Neural cell (in vitro differentiated cells): ENCODE measurements at regions not wholly inside any gene's neighbourhood (a gene's known extent, or its start where the extent isn't known, plus 50 kb on each side); places are given as distances from the start of the nearest gene placed in this dataset.

Experiments used
- H2AFZ ChIP-seq: fragments of 200-600, 300-800 bp; sonication (generic), shearing (Covaris generic); 2 replicates; pipeline ENCODE4 v1.6.0; 2014; ENCODE audit warnings: low read depth, mild to moderate bottlenecking, antibody characterized with exemption, low read length, moderate library complexity
- H3F3A ChIP-seq: fragments of 200-600 bp; shearing (Covaris generic); 2 replicates; pipeline ENCODE4 v1.6.1; 2016; ENCODE audit warnings: mild to moderate bottlenecking, moderate library complexity, mixed read lengths, antibody characterized with exemption, low read length; ENCODE audit not compliant: insufficient read depth, poor library complexity, severe bottlenecking
- H3K27ac ChIP-seq: fragments of 200-600, 300-800 bp; sonication (generic), shearing (Covaris generic); 2 replicates; pipeline ENCODE4 v1.5.1; 2014; ENCODE audit warnings: mild to moderate bottlenecking, low read length, moderate library complexity
- H3K27me3 ChIP-seq: fragments of 300-800, 200-600 bp; sonication (generic), shearing (Covaris generic); 2 replicates; pipeline ENCODE4 v1.6.0; 2014; ENCODE audit warnings: mild to moderate bottlenecking, low read depth, low read length, moderate library complexity; ENCODE audit not compliant: insufficient read depth
- H3K36me3 ChIP-seq: fragments of 300-800, 200-600 bp; sonication (generic), shearing (Covaris generic); 2 replicates; pipeline ENCODE4 v1.5.1; 2014; ENCODE audit warnings: mild to moderate bottlenecking, antibody characterized with exemption, low read length, moderate library complexity; ENCODE audit not compliant: insufficient read depth
- H3K4me2 ChIP-seq: fragments of 300-800, 200-600 bp; sonication (generic), shearing (Covaris generic); 2 replicates; pipeline ENCODE4 v1.6.0; 2014; ENCODE audit warnings: mild to moderate bottlenecking, low read length
- H3K4me3 ChIP-seq: fragments of 300-800, 200-600 bp; sonication (generic), shearing (Covaris generic); 2 replicates; pipeline ENCODE4 v1.5.1; 2014; ENCODE audit warnings: mild to moderate bottlenecking, low read length, moderate library complexity
- H3K79me2 ChIP-seq: fragments of 200-600 bp; shearing (Covaris generic); replicated peaks from 2 replicates; pipeline ENCODE4 v1.6.0; 2014; ENCODE audit warnings: mild to moderate bottlenecking, low read length, moderate library complexity; ENCODE audit not compliant: insufficient read depth
- H3K9ac ChIP-seq: fragments of 300-800, 200-600 bp; sonication (generic), shearing (Covaris generic); 2 replicates; pipeline ENCODE4 v1.6.1; 2016; ENCODE audit warnings: mild to moderate bottlenecking, low read length, mixed read lengths
- H3K9me2 ChIP-seq: fragments of 200-600 bp; shearing (Covaris generic); 2 replicates; pipeline ENCODE4 v1.6.1; 2016; ENCODE audit warnings: mild to moderate bottlenecking, low read length, mixed read lengths; ENCODE audit not compliant: insufficient read depth
- H3K9me3 ChIP-seq: fragments of 200-600, 300-800 bp; sonication (generic), shearing (Covaris generic); 2 replicates; pipeline ENCODE4 v1.6.1; 2016; ENCODE audit warnings: mild to moderate bottlenecking, mixed run types, low read length, moderate library complexity, mixed read lengths
- H4K20me1 ChIP-seq: fragments of 200-600 bp; shearing (Covaris generic); 2 replicates; pipeline ENCODE4 v1.6.1; 2016; ENCODE audit warnings: mild to moderate bottlenecking, mixed run types; ENCODE audit not compliant: insufficient read depth
- CTCF ChIP-seq: fragments of 450-650 bp; IDR thresholded peaks from 2 replicates; pipeline ENCODE4 v1.5.1; 2014; ENCODE audit warnings: antibody characterized with exemption, mild to moderate bottlenecking, moderate library complexity; ENCODE audit not compliant: poor library complexity, severe bottlenecking
- EP300 ChIP-seq: fragments of 450-650 bp; conservative IDR thresholded peaks from 2 replicates; pipeline ENCODE4 v1.6.1; 2014; ENCODE audit warnings: antibody characterized with exemption, mild to moderate bottlenecking, moderate library complexity; ENCODE audit not compliant: poor library complexity, severe bottlenecking
- EZH2 ChIP-seq: fragments of 200-600, 300-800 bp; shearing (Covaris generic), sonication (generic); IDR thresholded peaks from 2 replicates; pipeline ENCODE4 v1.6.1; 2014; ENCODE audit warnings: antibody characterized with exemption, low read length, borderline replicate concordance, mild to moderate bottlenecking; ENCODE audit not compliant: insufficient read depth, poor library complexity, severe bottlenecking
- MXI1 ChIP-seq: fragments of 450-650 bp; conservative IDR thresholded peaks from 2 replicates; pipeline ENCODE4 v1.6.1; 2014; ENCODE audit warnings: antibody characterized with exemption, mild to moderate bottlenecking; ENCODE audit not compliant: poor library complexity, severe bottlenecking
- POLR2AphosphoS5 ChIP-seq: IDR thresholded peaks from 2 replicates; pipeline ENCODE4 v1.6.1; 2012
- RAD21 ChIP-seq: fragments of 450-650 bp; conservative IDR thresholded peaks from 2 replicates; pipeline ENCODE4 v1.6.1; 2014; ENCODE audit warnings: antibody characterized with exemption, mild to moderate bottlenecking, moderate library complexity
- REST ChIP-seq: IDR thresholded peaks from 2 replicates; pipeline ENCODE4 v1.6.1; 2012; ENCODE audit warnings: borderline replicate concordance
- SMC3 ChIP-seq: fragments of 450-650 bp; conservative IDR thresholded peaks from 2 replicates; pipeline ENCODE4 v1.6.1; 2014; ENCODE audit warnings: antibody characterized with exemption, mild to moderate bottlenecking, moderate library complexity; ENCODE audit not compliant: poor library complexity
- TAF1 ChIP-seq: IDR thresholded peaks from 2 replicates; pipeline ENCODE4 v1.6.1; 2012; ENCODE audit warnings: low read depth

- TF ChIP-seq REST (no peak), SMC3 (no peak)
These were observed 413.8 kb upstream of the CD180 start (continued) for GRCh38 chr5:67610186-67610912.

GRCh38 chr5:67607958-67608357 lies 411.4 kb upstream of the CD180 start:
- Histone ChIP-seq H3K36me3 (no peaks in the 10 kb centered on the region), H2AFZ (no peak overlapping the region), H3F3A (no peaks in the 10 kb centered on the region), H3K4me3 (no peak overlapping the region), H3K27ac (no peak overlapping the region), H3K9me2 (no peaks in the 10 kb centered on the region), H3K79me2 (no peaks in the 10 kb centered on the region), H4K20me1 (no peaks in the 10 kb centered on the region), H3K4me2 (no peak overlapping the region), H3K9ac (no peak overlapping the region), H3K27me3 (no peaks in the 10 kb centered on the region), H3K9me3 (no peaks in the 10 kb centered on the region)
- TF ChIP-seq RAD21 (no peak), TAF1 (no peak), SMC3 (no peak)

GRCh38 chr5:67606586-67606947 lies 410.0 kb upstream of the CD180 start:
- Histone ChIP-seq H3K9ac (no peak overlapping the region), H3K27me3 (no peaks in the 10 kb centered on the region), H3K9me2 (no peaks in the 10 kb centered on the region), H3K79me2 (no peaks in the 10 kb centered on the region), H3K4me3 (no peak overlapping the region), H3K36me3 (no peaks in the 10 kb centered on the region), H3F3A (no peaks in the 10 kb centered on the region), H3K4me2 (no peak overlapping the region), H3K9me3 (no peaks in the 10 kb centered on the region), H2AFZ (no peak overlapping the region), H4K20me1 (no peaks in the 10 kb centered on the region), H3K27ac (no peak overlapping the region)
- TF ChIP-seq EP300, result no peak
- TF ChIP-seq RAD21, result no peak
- TF ChIP-seq POLR2AphosphoS5, result no peak
- no peak for TF ChIP-seq REST
- TF ChIP-seq TAF1, result no peak
- TF ChIP-seq MXI1, result no peak
- no peak for TF ChIP-seq CTCF
- no peak for TF ChIP-seq EZH2
- no peak for TF ChIP-seq SMC3
